Osteocyte (in vitro differentiated cells): ENCODE measurements at regions not wholly inside any gene's neighbourhood (a gene's known extent, or its start where the extent isn't known, plus 50 kb on each side); places are given as distances from the start of the nearest gene placed in this dataset.

Source experiments
- DNase-seq: peaks from one replicate; pipeline ENCODE4 v3.0.0; 2021; ENCODE audit warnings: mixed read lengths; ENCODE audit not compliant: unreplicated experiment; ENCODE audit errors: extremely low spot score
- H3K27ac Mint-ChIP-seq: one replicate; pipeline ENCODE4 v1.8.0; 2021; ENCODE audit warnings: mild to moderate bottlenecking, mixed read lengths; ENCODE audit not compliant: unreplicated experiment
- H3K27me3 Mint-ChIP-seq: one replicate; pipeline ENCODE4 v1.8.0; 2021; ENCODE audit warnings: mixed read lengths; ENCODE audit not compliant: unreplicated experiment
- H3K36me3 Mint-ChIP-seq: one replicate; pipeline ENCODE4 v1.8.0; 2021; ENCODE audit warnings: mixed read lengths; ENCODE audit not compliant: unreplicated experiment
- H3K4me1 Mint-ChIP-seq: one replicate; pipeline ENCODE4 v1.8.0; 2021; ENCODE audit warnings: mixed read lengths; ENCODE audit not compliant: unreplicated experiment
- H3K4me3 Mint-ChIP-seq: one replicate; pipeline ENCODE4 v1.8.0; 2021; ENCODE audit warnings: mild to moderate bottlenecking, moderate library complexity, mixed read lengths; ENCODE audit not compliant: unreplicated experiment
- H3K9me3 Mint-ChIP-seq: one replicate; pipeline ENCODE4 v1.8.0; 2021; ENCODE audit warnings: mixed read lengths; ENCODE audit not compliant: unreplicated experiment
- TF ChIP-seq, protein P1 (sequence below): fragments of 200-600 bp; sonication (generic); IDR thresholded peaks from 2 replicates; pipeline ENCODE4 v1.5.0; 2021; ENCODE audit warnings: antibody characterized with exemption, mild to moderate bottlenecking, moderate library complexity

DNA sequence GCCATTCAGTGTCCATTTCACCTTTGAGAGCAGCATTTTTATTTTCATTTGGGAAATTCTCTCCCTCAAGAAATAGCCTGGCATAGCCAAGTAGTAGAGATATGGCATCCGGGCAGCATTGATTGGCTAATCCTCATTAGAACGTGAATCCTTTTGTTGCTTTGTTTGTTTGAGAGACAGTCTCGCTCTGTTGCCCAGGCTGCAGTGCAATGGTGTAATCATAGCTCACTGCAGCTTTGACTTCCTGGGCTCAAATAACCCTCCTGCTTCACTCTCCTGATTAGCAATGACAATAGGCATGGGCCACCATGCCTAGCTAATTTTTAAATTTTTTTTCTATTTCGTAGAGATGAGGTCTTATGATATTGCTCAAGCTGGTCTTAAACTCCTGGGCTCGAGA, 1174.9 kb upstream of the AUTS2 start:
- peaks cover 4% of the 10 kb centered on the region for H3K9me3 Mint-ChIP-seq
- no peak overlapping the region for H3K27ac Mint-ChIP-seq
- no peak for DNase-seq
- TF ChIP-seq, protein P1, sequence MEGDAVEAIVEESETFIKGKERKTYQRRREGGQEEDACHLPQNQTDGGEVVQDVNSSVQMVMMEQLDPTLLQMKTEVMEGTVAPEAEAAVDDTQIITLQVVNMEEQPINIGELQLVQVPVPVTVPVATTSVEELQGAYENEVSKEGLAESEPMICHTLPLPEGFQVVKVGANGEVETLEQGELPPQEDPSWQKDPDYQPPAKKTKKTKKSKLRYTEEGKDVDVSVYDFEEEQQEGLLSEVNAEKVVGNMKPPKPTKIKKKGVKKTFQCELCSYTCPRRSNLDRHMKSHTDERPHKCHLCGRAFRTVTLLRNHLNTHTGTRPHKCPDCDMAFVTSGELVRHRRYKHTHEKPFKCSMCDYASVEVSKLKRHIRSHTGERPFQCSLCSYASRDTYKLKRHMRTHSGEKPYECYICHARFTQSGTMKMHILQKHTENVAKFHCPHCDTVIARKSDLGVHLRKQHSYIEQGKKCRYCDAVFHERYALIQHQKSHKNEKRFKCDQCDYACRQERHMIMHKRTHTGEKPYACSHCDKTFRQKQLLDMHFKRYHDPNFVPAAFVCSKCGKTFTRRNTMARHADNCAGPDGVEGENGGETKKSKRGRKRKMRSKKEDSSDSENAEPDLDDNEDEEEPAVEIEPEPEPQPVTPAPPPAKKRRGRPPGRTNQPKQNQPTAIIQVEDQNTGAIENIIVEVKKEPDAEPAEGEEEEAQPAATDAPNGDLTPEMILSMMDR = no peak
- no peak overlapping the region for H3K4me3 Mint-ChIP-seq
- no peaks in the 10 kb centered on the region for H3K4me1 Mint-ChIP-seq
- H3K27me3 Mint-ChIP-seq = no peaks in the 10 kb centered on the region
- H3K36me3 Mint-ChIP-seq = no peaks in the 10 kb centered on the region

DNA sequence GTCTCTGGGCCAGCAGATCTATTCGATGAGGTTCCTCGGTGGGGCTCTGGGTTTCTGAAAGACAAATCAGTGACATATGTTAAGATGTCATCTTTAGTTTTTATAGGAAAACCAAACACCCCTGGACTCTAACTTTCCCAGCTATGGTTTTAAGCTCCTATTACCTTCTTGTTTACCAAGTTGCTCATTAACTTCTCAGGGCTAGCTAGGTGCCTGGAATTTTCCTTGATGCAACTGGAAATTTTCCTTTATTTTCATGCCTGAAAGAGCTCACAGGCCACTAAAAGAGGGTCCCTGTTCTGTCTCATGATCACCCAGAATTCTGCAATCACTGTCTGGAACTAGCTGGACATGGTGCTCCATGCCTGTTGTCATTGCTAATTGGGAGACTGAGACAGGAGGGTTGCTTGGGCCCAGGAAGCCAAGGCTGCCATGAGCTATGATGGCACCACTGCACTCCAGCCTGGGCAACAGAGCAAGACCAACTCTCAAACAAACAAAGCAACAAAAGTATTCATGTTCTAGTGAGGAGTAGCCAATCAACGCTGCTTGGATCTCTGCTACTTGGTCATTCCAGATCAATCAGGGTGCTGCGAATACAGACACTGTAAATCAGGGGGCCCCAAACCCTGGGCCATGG, 1173.5 kb upstream of the AUTS2 start:
- Mint-ChIP-seq H3K27me3 (no peaks in the 10 kb centered on the region), H3K4me1 (no peaks in the 10 kb centered on the region), H3K9me3 (peaks cover 3% of the 10 kb centered on the region), H3K27ac (no peak overlapping the region), H3K36me3 (no peaks in the 10 kb centered on the region), H3K4me3 (no peak overlapping the region)
- DNase-seq = no peak
- TF ChIP-seq, protein P1 = no peak

DNA sequence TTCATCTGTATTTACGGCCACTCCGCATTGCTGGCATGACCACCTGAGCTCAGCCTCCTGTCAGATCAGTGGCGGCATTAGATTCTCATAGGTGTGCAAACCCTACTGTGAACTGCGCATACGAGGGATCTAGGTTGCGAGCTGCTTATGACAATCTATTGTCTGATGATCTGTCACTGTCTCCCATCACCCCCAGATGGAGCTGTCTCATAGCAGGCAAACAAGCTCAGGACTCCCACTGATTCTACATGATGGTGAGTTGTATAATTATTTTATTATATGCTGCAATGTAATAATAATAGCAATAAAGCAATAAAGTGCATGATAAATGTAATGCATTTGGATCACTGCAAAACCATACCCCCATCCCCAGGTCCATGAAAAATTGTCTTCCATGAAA, 1172.9 kb upstream of the AUTS2 start:
- no peak for DNase-seq
- Mint-ChIP-seq H3K4me3 (no peak overlapping the region), H3K27me3 (no peaks in the 10 kb centered on the region), H3K9me3 (no peaks in the 10 kb centered on the region), H3K4me1 (no peaks in the 10 kb centered on the region), H3K27ac (no peak overlapping the region), H3K36me3 (no peaks in the 10 kb centered on the region)
- TF ChIP-seq, protein P1 = peak; percentile 45

DNA sequence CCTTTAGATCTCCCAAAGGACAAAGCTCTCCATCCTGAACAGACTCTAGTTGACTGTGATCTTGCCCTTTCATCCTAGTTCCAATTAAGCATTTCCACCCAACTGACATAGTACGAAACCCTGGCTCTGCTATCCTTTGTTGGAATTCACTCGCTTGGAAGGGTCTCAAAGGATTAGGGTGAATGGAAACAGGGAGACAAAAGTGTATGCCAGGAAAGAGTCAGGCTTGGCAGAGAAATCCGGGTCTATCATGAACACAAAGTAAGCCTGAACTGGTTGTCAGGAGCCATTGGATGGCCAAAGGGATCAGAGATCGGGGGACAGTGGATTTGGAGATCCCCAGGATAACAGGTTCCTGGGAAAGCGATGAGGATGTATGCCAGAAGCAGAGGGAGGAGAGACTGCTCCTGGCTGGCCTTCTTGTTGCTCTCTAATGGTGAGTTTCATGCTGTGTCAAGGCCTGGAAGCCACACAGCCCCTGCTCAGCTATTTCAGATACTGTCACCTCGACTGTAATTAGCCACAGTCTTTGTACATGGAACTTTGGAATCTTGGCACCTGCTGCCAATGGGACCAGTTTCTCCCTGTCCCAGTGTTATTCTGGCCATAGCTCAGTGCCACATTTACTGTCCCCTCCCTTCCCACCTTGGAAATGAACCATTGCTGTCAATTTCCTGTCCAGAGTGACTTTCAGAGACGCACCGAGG, 1168.7 kb upstream of the AUTS2 start:
- Mint-ChIP-seq H3K27me3 (no peaks in the 10 kb centered on the region), H3K9me3 (no peaks in the 10 kb centered on the region), H3K4me3 (no peak overlapping the region), H3K36me3 (no peaks in the 10 kb centered on the region), H3K4me1 (no peaks in the 10 kb centered on the region), H3K27ac (no peak overlapping the region)
- no peak for DNase-seq
- TF ChIP-seq, protein P1 = no peak

DNA sequence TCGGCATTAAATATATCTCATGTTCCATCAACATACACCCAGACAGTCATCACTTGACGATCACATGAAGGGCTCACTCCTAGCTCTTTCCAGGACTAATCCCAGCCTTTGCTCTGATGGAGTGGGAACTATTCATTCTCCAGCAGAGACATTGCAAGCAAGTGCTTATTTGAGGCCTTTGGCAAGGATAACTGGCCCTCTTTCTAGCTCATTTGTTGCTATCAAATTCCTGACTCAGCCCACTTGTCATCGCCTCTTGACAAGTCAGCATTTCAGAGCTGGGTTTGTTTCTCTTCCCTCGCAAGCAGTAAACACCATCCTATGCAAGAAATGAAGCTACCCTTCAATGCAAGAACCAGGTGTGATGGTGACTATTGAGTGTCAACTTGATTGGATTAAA, 1165.7 kb upstream of the AUTS2 start:
- H3K27ac Mint-ChIP-seq = no peak overlapping the region
- no peak for DNase-seq
- no peaks in the 10 kb centered on the region for H3K27me3 Mint-ChIP-seq
- no peaks in the 10 kb centered on the region for H3K36me3 Mint-ChIP-seq
- no peaks in the 10 kb centered on the region for H3K4me1 Mint-ChIP-seq
- no peaks in the 10 kb centered on the region for H3K9me3 Mint-ChIP-seq
- no peak overlapping the region for H3K4me3 Mint-ChIP-seq
- TF ChIP-seq, protein P1 = no peak
